Frontal cortex (tissue), 3 donors: ENCODE measurements at regions not wholly inside any gene's neighbourhood (a gene's known extent, or its start where the extent isn't known, plus 50 kb on each side); places are given as distances from the start of the nearest gene placed in this dataset.

Experiments used
- DNase-seq, 2 donors: peaks; one replicate each; pipeline ENCODE4 v3.0.0; 2012; ENCODE audit warnings: low spot score in 2 of 2
- FAIRE-seq: peaks from 2 replicates; lab custom pipeline; 2012; peaks lifted over from hg19 to GRCh38; lab: Jason Lieb, UNC
- donor health status: control.
- donor health status: control.
- donor health status: control.

DNA sequence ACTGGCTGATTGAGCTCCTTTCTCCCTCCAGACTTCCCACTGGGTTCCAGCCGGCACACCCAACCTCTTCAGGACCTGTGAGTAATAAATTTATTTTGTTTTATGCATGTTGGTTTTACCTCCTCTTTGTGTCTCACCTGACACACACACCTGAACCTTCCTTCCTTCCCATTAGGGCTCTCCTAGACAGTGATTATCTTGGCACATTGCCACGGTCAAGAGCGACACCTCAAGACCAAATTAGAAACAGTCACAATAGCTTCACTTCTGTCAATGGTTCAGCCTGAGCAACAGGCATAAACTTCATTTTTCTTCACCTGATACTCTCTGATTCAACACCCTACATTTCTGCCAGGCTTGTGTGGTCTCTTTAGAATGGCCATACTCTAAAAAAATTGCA is 296.3 kb upstream of the SMARCA2 start:
- no peak for FAIRE-seq

GRCh38 chr9:1721196-1721595 is 294.0 kb upstream of the SMARCA2 start:
- DNase-seq (no peak), FAIRE-seq (no peak)

More for the DNA sequence above, 296.3 kb upstream of the SMARCA2 start:
- no peak for DNase-seq

DNA sequence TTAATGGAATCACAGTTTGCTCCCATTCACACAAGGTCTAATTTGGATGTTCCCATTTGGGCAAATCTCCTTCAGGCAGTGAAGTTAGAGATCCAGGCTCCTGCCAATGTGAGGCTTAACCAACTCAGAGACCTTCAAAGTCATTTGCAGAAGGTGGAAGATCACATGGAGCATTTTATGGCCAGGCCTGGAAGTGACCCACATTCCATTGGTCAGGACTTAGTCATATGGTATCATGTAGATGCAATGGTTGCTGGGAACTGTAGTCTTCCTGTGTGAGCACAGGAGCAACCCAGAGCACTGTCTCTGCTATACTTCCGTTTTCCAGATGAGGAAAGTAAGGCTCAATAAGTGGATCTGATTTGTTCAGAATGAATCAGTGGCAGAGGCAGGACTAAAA is 292.7 kb upstream of the SMARCA2 start:
- no peak for FAIRE-seq
- DNase-seq = no peak

DNA sequence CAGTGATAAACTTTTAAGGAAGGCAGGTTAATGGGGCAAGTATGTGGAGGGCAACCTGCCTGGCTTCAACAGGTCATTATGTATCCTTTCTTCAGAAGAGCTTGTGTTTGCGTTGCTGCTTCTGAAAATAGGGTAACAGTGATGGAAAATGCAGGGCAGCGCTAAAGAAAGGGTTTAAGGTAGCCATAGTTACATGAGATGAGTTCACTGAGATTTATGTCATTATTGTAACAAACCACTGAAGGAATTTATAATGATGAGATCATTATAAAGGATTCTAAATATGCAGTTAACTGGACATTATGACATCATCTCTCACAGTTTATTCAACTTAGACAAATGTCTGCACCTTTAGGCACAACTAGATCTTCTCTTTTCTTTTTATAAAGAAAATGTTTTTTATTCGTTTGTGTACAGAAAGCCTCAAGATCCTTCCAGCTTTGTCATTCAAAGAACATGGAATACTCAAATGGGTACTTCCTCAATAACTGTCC is 291.6 kb upstream of the SMARCA2 start:
- DNase-seq = no peak
- FAIRE-seq = no peak

DNA sequence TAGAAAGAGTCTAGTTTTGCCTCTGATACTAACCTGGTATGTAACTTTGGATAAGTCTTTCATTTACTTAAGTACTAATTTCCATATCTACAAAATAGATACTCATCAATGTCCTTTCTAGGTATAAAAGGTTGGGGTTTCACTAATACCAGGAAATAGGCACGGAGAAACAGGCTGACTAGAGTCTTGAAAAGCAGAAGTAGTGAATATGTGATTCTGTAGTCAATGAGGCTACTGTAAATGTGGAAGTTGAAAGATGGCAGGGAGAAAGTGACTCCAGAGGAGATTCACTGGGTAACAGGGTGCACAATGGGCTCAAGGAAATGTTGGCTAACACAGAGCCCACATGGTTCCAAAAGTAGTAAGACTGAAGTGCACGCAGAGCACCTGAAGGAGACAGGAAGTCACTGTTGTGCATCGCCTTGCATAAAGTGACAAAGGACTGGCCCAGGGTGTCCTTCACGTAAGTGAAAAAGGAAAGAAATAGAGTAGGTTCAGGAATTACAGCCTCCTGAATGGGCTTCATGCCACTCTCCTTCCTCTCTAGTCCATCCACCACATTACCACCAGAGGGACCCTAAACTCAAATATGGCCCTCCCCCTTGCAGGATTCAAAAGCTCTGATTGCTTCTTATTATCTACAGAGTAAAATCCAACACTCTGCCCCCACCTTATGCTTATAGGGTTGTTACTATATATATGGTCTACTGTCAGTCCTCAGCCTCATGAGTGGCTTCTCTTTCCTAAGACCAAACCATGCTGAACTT is 288.0 kb upstream of the SMARCA2 start:
- DNase-seq (no peak), FAIRE-seq (no peak)

DNA sequence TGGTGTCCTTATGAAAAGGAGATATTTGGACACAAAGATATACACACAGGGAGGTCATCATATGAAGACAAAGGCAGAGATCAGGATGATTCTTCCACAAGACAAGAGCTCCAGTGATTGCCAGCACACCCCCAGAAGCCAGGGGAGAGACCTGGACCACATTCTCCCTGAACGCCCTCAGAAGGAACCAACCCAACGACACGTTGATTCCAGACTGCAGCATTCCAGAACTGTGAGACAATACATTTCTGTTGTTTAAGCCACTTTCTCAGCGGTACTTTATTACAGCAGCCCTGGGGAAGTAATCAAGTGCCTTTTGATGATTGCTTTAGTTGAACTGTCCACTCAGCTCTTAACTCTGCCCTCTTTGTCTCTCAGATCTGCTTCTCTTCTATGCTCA is 285.5 kb upstream of the SMARCA2 start:
- no peak for DNase-seq
- no peak for FAIRE-seq

GRCh38 chr9:1732670-1733069 is 282.5 kb upstream of the SMARCA2 start:
- DNase-seq (no peak), FAIRE-seq (no peak)

DNA sequence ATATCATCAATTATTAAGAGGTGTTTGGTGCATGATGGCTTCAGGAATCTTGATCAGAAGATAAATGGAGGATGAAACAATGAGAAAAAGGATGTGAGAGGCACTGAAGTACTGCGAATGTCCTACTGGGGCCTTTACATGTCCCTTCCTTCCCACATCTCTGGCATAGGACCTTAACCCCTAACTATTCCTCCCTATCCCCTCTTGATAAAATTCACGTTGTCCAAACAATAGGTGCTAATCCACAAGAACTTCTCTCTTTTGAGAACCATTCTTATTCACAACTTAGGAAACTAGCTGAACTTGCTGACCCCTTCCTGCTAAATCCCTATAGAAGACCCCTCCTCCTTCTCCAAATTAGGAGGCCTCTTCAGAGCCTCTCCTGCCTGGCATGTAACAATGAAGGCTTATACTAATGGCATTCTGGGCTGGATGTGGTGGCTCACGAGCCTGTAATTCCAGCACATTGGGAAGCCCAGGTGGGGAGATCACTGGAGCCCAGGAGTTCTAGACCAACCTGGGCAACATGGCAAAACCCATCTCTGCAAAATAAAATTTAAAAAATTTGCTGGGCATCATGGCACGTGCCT is 276.5 kb upstream of the SMARCA2 start:
- FAIRE-seq (no peak), DNase-seq (no peak)

DNA sequence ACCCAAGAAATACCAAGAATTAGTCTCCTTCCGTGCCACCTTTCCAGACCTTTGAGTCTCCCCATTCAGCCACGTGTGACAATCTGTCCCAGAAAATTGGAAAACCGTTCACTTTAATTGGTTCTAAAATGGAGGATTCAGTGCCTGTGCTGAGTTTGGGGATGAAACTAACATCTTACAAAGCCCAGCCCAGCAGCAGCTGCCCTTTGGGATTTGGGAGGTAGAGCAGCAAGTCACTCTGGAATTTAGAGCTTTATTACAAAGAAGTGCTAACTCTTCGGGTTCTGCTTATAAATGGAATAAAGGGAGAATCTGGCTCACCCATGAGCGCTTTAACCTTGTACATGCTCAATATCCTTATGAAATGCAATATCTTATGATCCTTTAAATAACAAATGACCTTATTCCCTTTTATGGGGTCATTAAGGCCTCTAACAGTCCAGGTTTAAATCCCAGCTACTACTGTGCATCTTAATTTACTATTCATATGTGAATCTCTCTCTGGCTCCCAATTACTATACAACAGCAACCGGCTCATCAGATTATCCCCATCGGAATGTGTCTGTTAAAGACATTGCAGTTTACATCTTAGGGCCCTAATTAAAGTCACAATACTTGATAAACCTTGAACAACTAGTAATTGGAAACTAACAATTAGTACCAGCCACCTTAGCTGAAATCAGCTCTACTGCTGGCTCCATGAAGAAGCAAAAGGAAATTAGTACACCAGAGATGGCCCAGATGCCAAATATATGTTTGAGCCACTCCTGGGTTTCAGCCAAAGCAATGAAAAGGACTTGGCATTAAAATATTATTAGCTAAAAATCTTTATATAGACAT is 271.8 kb upstream of the SMARCA2 start:
- FAIRE-seq (no peak), DNase-seq (no peak)

GRCh38 chr9:1745980-1746379 is 269.2 kb upstream of the SMARCA2 start:
- DNase-seq (no peak), FAIRE-seq (no peak)

- DNase-seq = no peak
- FAIRE-seq = no peak
Measured at GRCh38 chr9:1747417-1747967, 267.7 kb upstream of the SMARCA2 start.

GRCh38 chr9:1748407-1748806 is 266.7 kb upstream of the SMARCA2 start:
- FAIRE-seq (no peak), DNase-seq (no peak)

DNA sequence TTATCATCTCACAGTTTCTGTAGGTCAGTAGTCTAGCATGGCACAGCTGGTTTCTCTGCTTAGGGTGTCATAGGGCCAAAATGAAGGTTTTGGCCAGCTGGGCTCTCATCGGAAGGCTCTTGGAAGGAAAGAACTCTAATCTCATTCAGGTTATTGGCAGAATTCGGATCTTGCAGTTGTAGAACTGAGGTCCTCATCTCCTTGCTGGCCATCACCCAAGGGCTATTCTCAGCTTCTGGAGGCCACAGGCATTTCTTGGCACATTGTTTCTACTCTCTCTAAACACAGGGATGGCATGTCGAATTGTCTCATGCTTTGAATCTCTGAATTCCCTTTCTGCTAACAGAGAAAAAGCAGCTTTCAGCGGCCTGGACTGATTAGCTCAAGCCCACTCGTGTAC is 258.0 kb upstream of the SMARCA2 start:
- FAIRE-seq (no peak), DNase-seq (no peak)

GRCh38 chr9:1759009-1759408 is 256.1 kb upstream of the SMARCA2 start:
- FAIRE-seq (no peak), DNase-seq (no peak)

- DNase-seq = no peak
- no peak for FAIRE-seq
Measured at GRCh38 chr9:1759771-1760300, 255.3 kb upstream of the SMARCA2 start.

- FAIRE-seq (no peak), DNase-seq (no peak)
Measured at GRCh38 chr9:1761807-1762206, 253.3 kb upstream of the SMARCA2 start.

DNA sequence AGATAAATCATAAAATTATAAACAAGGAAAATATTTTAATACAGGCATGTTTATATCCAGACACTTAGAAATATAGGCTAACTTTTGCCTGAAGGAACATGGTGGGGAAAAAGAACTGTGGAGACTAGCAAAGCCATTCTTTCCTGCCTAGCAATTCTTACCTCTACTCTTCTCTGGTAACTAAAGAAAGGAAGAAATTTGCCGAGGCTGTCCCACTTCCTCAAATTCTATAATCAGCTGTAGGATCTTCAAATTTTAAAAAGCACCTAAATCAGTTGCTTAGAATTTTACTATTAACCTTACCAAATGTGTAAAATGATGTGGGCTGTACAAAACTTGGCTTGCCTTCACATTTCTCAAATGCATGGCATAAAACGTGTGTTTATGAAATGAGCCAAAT is 249.1 kb upstream of the SMARCA2 start:
- no peak for FAIRE-seq
- no peak for DNase-seq

DNA sequence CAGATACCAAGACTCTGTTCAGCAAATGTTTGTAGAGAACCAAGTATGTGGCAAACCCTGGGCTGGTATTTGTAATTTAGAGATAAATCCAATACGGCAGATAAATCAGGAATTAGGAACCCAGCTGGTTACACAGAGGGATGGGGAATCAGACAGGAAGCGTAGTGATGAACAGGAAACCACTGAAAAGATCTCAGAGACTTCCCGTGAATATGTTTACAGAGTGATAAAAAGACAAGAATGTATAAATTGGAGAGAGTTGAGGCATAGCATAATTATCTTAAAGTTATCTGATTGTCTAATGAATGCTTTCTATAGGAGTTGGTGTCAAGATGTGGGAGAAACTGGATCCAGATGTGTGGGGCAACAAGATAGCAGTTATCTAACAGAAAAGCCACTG is 246.6 kb upstream of the SMARCA2 start:
- no peak for DNase-seq
- FAIRE-seq = no peak

DNA sequence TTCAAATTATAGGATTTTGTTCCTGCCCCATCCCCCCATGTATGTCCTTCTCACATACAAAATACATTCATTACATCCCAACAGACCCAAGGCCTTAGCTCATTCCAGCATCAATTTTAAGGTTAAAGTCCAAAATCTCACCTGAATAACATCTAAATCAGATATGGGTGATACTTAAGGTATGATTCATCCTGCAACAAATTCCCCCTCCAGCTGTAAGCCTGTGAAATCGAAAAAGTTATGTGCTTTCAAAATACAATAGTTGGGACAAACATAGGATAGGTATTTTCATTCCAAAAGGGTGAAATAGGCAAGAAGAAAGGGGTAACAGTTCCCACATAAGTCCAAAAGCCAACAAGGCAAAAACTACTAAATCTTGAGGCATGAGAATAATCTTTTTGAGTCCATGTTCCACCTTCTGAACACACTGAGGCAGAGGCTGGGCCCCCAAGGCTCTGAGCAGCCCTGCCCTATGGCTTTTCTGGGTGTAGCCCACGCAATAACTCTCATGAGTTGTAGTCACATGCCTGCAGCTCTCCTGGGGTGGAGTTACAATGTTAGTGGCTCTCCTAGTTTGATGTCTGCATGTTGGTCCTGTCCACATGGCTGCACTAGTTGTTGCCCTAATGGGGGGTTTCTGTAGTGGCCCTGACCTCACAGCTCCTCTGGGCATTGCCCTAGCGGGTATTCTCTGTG is 243.9 kb upstream of the SMARCA2 start:
- FAIRE-seq (no peak), DNase-seq (no peak)

DNA sequence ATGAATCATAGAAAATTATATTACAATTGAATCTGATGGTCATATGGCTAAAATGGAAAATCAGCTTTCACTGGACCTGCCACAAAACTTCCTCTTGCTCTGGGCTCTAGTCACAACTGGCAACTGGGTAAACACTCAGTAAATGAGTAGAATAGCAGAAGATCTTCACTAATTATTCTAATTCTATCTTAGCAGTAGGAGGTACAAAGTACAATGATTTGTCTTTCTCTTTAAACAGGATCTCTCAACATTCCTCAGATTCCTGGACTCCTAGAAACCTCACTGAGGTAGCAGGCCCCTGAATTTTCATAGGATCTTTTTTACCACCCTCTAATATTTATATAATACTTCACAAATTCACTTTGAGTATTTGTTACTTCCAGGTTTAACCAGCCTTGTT is 239.9 kb upstream of the SMARCA2 start:
- DNase-seq (no peak), FAIRE-seq (no peak)
